Neural progenitor cell (in vitro differentiated cells): ENCODE measurements at regions not wholly inside any gene's neighbourhood (a gene's known extent, or its start where the extent isn't known, plus 50 kb on each side); places are given as distances from the start of the nearest gene placed in this dataset.

Source experiments
- EZH2 ChIP-seq: fragments of 200-600 bp; sonication (generic); IDR thresholded peaks from 2 replicates; pipeline ENCODE4 v1.6.1; 2017; ENCODE audit warnings: antibody characterized with exemption, mild to moderate bottlenecking, moderate library complexity
- EZH2phosphoT487 ChIP-seq: fragments of 200-600 bp; sonication (generic); IDR thresholded peaks from 2 replicates; pipeline ENCODE4 v1.6.1; 2017; ENCODE audit warnings: antibody characterized with exemption
- TF ChIP-seq, protein P1 (sequence below): fragments of 200-600 bp; sonication (generic); IDR thresholded peaks from 2 replicates; pipeline ENCODE4 v1.5.1; 2017; ENCODE audit warnings: antibody characterized with exemption, mild to moderate bottlenecking

DNA sequence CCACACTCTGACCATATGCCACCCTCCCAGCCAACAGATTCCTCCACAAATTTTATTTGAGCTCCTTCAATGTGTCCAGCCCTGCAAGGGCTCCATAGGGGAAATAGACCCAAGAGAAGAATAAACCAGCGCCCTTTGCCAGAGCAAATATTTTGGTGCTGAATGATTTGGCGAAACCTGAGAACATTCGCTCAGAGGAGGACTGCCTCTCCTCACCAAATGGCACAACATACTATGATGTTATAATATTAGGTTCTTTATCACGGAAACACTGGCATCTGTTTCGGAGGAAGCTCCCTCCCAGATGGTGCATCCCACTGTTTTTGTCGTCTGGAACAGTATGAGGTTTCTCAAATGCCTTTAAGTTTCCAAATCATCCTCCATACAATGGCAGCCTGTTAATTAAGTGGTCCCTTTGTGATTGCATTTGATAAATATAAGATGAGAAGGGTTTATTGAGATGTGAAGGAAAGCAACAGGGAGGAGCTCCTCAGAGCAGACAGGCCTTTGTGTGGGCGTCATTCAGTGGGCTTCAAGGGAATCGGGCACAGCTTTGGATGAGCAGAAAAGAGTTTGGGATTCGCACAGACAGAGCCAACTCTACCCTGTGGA, 139.1 kb upstream of the ADRA1B start:
- TF ChIP-seq, protein P1, sequence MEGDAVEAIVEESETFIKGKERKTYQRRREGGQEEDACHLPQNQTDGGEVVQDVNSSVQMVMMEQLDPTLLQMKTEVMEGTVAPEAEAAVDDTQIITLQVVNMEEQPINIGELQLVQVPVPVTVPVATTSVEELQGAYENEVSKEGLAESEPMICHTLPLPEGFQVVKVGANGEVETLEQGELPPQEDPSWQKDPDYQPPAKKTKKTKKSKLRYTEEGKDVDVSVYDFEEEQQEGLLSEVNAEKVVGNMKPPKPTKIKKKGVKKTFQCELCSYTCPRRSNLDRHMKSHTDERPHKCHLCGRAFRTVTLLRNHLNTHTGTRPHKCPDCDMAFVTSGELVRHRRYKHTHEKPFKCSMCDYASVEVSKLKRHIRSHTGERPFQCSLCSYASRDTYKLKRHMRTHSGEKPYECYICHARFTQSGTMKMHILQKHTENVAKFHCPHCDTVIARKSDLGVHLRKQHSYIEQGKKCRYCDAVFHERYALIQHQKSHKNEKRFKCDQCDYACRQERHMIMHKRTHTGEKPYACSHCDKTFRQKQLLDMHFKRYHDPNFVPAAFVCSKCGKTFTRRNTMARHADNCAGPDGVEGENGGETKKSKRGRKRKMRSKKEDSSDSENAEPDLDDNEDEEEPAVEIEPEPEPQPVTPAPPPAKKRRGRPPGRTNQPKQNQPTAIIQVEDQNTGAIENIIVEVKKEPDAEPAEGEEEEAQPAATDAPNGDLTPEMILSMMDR: no peak
- TF ChIP-seq EZH2phosphoT487 (no peak), EZH2 (no peak)
